HG02623 (cell line): ENCODE measurements at regions not wholly inside any gene's neighbourhood (a gene's known extent, or its start where the extent isn't known, plus 50 kb on each side); places are given as distances from the start of the nearest gene placed in this dataset.

Source experiments
- ATAC-seq: cut with Tn5 transposase; IDR thresholded peaks from one replicate; pipeline ENCODE4 v1.9.1; 2021; ENCODE audit warnings: moderate library complexity; ENCODE audit not compliant: unreplicated experiment

DNA sequence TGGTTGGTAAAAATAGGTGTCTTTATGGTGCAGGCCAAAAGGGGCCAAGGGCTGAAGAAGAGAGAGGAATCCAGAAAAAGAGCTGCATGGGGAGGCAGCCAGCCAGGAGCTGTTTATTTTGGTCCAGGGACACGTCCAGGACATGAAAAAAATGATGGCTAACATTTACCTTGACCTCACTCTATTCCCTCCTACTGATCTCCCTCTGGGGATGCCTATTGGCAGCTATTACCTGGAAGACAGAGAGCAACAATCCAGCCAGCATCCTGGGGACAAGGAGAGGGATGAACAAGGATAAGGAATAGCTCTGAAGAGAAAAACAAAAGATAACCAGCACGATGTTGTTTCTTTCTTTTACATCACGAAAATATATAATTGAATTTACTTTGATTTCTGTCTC is 1599.6 kb downstream of the SLITRK5 start:
- ATAC-seq, result no peak

DNA sequence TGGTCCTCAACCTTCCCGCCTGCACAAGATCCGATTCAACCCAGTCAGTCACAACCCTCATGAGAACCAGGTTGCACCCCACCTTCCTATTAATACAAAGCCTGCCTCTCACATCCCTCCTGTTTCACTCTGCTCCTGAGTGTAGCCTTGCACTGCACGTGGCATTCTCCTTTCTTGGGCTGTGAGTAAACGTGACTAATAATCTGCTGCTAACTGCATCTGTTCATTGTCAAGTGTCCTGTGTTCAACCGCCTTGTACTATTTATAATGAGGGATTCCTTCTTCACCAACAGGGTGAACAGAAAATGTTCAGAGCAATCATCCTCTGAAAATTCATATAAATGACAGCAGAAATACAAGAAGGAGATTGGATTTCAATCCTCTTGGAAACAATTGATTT is 1608.2 kb downstream of the SLITRK5 start:
- no peak for ATAC-seq

DNA sequence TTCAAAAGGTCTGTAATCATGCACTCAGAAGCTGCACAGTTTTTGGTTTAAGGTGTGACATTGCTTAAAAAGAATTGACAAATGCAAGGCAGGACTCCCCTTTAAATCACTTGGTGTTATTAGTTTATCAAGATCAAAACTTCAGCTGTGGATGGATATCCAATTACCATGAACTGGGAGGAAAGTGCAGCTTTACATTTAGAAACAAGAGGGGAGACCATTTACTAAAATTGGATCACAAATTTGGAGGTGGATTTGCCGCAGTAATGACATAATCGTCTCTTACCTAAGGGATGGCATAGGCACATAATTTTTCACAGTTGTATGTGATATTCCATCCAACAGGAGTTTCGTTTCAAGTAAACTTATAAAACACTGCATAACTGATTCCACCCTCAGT is 1610.2 kb downstream of the SLITRK5 start:
- no peak for ATAC-seq

DNA sequence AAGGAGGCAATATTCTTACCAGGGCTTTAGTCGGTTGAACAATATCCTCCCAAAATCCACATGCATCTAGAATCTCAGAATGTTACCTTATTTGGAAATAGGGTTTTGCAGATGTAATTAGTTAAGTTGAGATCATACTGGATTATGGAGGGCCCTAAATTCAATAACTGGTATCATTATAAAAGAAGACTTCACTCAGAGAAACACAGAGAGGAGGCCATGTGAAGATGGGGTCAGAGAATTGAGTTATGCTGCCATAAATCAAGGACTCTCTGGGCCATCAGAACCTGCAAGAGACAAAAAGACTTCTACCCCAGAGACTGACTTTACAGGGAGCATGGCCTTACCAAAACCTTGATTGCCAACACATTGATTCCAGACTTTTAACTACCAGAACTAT is 1611.1 kb downstream of the SLITRK5 start:
- no peak for ATAC-seq

DNA sequence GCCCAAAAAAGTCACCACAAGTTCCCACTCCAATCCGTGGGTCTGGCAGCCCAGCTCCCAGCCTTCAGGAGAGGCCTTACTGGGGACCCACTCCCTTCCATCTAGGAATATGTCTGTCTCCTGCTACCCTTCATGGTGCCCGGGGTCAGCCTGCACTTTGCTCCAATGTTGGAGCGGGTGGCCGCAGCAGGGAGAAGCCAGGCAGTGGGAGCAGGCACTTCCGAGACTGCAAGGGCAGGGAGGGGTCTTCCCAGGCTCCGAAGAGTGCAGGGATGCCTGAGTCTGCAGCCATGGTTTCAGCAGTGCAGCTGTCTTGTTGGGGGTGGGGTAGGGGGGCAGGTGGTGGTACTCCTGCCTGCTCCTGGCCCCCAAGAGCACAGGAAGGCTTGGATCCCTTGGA is 1616.2 kb downstream of the SLITRK5 start:
- no peak for ATAC-seq

DNA sequence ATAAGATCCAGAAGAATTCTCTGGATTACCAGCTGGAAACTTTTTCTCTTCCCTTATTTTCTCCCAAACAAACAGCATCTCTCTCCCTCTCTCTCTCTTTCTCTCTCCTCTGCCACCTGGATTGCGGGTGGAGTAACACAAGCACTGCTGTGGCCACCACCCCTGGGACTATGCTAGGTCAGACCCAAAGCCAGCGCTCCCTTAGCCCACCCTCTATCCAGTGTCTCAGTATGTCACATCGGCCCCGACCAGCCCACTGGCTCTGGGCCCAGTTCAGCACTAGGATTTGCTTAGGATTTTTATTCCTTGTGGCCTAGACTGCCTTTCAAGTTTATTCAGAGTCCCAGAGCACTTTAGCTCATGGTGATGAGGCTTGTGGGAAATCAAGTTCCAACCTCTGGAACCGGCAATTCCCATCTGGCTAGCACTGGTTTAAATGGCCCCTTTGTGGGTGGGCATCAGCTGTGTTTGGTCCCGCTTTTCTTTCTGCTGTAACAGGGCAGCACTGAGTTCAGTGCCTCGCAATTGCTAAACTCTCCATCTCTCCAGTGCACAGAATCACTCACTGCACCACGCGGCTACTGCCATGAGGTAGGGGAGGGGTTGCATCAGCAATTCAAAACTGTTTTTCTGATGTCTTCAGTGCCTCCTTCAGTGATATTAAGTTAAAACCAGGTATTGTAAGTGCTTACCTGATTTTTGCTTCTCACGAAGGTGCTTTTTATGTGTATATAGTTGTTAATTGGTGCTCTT is 1623.1 kb downstream of the SLITRK5 start:
- no peak for ATAC-seq

DNA sequence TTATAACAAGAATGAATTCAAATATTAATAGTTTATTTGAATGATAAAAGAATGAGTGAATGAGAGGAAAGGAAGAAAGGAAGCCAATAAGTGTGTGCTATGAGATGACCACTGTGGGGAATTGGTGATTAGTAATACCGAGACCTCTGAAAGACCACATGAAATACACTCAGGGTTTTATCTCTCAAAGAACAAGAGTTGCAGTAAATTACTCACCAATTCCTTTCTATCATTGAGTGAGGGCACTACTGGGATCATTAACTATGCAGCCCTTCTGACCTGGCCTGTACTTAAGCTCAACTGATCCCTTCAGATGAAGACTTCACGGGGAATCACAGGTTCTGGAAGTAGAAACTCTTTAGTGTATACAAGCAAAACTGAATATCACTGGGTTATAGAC is 1636.1 kb downstream of the SLITRK5 start:
- ATAC-seq, result no peak

DNA sequence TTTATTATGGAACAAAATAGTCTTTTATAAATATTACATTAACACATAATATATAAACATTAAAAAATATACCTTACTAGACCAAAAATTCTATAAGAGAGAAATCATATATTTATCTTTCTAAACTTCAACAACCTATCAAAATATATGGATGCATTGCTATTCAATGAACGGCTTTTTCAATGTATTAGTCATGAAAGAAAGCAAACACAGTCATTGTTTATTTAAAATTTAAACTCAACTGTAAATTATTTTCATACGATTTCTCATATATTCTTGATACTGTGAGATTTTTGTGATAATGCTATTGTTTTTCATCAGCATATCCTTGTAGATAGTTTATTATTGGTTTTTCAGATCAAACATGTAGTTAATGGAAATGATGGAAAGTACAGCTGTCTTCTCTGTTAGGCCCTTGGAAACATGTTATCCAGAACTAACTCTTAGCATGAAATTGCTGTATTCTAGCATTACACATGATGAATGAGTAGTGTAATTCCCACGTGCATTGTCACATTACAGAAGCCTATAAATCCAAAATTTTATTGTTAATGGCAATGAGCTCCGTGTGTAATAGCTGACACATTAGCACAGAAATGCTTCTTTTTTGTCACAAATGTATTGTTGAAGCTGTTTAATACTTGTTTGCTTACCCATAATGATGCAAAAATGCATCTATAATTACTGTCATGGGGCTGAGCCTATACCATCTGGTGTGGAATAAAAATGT is 1639.9 kb downstream of the SLITRK5 start:
- no peak for ATAC-seq

DNA sequence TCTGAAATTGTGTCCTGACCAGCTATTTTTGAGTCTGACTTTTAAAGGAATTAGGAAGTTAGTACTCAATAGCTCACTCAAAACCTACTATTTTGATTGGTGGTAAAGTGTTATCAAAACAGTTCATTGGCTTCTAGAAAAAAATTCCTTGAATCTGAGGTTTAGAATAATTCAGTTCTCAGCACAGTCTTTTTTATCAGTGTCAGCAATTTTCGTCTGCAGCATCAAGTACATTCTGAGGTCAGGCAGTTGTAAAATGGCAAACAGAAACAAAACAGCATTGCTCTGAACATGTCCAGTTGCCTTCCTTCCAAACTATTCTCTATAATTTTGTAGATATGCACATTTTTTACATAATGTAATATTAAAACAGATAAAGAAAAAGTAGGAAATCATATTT is 1644.1 kb downstream of the SLITRK5 start:
- no peak for ATAC-seq

DNA sequence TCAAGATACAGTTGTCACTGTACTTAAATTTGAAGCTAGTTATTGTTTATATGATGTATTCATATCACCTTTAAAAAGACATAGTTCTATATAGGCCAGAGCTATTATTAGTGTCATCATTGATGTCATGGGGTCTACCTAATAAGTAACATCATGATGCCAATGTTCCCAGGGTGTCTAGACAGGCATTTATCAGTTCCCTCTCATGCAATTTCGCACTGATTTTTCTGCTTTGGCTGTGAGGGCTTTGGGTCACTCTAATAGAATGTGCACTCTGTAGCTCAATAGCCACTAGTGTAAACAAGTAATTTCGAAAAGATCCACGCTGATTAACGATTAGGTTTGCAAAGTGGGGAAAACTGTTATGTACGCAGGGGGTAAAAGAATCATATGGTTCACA is 1651.3 kb downstream of the SLITRK5 start:
- ATAC-seq, result no peak

DNA sequence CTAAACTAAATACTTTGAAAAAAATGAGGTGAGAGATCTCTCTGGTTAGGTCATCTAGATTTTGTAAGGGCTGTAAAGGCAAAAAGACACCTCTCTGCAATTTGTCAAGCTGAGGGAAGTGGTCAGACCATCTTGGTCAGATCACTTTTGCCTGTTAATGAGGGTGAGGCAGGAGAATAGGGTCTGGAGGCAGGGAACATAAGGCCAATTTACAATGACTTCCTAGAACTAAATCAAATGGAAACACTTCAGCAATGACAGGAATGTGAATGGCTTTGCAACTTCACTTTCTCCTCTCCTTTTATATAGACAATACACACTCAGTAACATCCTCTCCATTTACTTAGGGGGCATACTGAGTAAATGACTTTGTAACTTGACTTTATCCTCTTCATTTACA is 1653.4 kb downstream of the SLITRK5 start:
- ATAC-seq, result no peak

DNA sequence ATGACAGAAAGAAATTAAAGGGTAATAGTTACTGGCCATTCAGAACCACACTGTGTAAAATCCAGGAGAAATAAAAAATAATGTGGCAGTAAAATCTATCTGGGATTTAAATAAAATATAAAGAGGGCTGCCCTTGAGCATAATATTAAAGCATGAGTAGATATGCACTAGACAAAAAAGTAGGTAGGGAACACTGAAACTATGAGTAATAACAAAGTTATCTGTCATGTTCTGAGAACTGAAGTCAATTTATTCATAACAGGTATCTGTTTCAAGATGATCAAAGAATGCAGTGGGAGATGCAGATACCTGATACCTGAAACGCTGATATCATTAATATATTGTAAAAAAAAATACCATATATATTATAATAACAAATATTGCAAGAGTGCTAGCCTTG is 1672.0 kb downstream of the SLITRK5 start:
- ATAC-seq, result no peak

DNA sequence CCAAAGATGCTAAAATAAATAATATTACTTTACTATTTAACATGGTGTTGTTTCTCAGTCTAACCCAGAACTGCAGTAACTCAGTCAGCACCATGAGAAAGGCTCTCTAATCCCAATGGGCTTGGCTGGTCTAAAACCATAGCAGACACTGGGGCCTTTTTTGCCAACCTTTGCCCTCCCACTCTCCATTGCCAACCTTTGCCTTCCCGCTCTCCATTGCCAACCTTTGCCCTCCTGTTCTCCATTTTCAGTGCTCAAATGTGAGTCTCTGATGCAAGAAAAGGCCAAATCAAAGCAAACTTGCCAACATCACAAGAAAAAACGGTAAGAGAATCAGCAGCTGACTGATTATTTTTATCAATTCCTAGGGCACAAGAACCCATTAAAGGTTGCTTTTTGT is 1681.2 kb downstream of the SLITRK5 start:
- no peak for ATAC-seq

DNA sequence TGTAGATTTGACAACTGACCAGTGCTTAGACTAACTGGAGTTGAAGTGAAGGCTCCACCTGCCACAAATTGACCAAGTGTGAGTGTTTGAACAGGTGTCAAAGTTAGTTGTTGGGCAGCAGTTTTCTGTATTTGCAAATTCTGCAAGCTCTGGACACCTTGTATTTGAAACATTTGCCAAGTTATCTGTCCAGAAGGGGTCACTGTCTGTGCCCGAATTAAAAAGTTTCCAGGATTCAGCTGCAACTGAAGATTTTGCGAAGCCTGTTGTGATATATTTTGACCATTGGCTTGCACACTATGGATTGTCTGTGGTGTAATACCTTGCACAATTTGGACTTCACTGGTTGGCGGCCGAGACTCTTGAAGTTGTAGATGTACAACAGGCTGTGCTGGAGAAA is 1690.7 kb downstream of the SLITRK5 start:
- ATAC-seq, result no peak

DNA sequence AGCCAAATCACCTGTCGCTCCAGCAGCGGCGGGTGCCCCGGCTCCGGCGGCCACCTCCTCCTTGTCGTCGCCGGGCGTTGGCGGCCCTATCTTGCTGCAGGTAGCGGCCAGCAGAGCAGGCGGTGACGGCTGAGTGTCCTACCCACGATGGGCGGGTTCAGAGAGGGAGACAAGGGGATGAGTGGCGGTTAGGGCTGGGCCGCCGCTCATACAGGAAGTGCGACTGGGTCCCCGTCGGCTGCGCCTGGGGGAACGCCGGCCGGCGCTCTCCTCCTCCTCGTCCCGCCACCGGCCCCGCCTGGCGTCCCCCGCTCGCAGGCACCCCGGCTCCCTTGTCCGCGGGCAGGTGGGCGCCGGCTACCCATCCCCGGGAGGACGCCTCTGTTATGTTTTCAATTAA is 1692.0 kb downstream of the SLITRK5 start:
- no peak for ATAC-seq

DNA sequence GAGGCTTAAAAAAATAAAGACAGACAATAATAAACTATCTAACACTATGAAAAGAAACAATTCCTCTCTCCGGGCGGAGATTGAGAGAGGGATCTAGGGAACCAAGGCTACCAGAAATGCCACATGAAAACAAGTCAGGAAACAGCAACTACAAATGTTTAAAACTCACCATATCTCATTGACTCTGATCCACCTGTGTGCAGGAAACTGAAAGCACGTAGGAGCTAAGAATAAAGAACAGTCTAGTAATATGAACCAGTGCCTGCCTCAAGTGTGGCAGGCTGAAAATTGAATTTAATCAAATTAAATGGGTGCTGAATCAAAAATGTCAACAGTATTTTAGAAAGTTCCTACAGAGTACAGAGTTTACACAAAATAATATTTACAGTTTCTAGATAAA is 1701.0 kb downstream of the SLITRK5 start:
- no peak for ATAC-seq

DNA sequence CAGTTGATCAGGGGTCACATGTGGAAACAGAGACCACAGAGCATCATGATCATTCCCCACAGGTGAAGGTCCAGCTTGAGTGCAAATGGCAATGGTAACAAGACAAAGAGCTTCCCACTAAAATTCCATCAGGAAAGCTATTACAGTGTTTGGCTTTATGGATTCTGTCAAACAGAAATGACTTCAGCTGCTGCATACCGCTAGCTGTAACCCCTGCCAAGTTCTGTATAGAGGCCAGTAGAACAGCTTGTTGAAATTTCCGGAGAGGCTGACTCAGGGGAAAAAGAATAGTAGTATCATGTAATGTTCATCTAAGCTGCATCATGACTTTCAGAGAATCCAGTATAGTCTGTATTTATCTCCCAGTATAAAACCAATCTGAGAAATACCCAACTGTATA is 1704.7 kb downstream of the SLITRK5 start:
- ATAC-seq, result no peak

DNA sequence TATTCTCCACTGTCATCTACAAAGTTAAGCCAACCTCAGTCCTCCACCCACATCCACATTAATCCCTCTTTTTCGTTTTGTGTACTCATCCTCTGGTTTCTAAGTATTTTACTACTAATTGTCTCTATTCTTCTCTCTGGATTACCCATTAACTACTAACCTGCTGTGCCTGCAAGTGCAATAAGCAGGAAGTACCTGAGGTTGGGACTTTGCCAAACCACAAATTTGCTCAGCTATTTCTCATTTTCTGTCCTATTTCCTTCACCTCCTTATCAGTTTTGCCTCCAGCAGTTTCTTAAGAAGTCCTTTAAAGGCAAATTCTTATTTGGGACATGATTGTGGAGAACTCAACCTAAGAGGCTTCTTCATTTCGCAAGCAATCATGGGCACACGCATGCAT is 1708.9 kb downstream of the SLITRK5 start:
- no peak for ATAC-seq

DNA sequence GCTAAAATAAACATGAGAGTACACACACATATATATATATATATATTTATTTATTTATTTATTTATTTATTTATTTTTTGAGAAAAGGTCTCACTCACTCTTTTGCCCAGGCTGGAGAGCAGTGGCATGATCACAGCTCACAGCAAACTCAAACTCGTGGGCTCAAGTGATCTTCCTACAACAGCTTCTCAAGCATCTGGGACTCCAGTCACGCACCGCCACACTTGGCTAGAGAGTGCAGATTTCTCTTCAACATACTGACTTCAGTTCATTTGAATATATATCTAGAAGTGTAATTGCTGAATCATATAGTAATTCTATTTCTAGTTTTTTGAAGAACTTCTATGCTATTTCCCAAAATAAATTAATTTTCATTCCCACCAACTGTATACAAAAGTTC is 1711.8 kb downstream of the SLITRK5 start:
- no peak for ATAC-seq

DNA sequence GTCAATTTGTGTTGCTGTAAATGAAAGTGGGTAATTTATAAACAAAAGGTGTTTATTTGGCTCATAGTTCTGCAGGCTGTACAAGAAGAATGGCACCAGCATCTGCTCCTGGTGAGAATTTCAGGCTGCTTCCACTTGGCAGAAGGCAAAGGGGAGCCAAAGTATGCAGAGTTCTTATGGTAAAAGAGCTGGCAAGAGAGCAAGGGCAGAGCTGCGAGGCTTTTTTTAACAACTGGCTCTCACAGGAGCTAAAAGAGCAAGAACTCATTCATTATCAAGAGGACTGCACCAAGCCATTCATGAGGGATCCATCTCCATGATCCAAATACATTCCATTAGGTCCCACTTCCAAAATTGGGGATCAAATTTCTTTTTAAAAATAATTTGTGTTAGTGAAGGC is 1712.7 kb downstream of the SLITRK5 start:
- ATAC-seq, result no peak

DNA sequence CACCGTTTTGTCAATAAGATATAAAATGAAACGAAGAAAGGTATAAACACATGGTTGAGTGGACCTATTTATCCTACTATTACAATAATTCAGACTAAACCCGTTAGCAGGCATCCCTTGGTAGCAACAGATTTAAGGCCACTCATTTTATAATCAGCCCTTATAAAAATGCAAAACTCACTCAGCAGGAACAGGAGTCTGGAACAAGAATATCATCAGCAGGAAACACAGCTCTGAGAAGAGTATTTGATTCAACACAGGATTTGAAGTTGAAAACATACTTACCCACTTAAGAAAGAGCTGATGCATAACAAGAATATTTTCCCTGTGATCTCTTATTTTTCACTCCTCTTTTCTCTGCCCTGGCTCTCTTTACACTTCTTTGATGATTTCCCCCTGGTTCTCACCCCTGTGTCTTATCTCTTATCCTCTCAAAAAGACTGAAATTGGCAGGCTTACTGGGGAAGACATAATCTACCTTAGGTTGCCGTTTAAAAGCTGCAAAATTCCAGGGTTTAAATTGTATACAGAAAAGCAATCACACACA is 1722.7 kb downstream of the SLITRK5 start:
- ATAC-seq, result no peak

DNA sequence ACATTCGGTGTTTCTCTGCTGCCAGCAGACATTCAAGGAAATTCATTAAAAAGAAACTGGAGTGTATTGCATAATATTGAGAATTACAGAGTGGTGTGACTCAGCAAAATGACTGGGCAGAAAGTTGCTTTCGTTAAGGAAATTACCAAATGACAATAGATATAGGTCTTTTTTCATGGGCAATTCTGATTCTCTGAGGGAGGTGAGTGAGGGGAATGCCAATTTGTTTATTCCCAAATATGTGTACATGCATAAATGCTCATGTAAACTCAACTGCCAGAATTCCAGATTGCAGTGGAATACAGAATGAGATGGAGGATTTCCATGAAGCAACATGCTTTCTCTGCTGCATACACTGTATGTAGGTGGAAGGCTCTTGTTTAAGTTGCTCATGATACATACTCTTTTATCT is 1730.1 kb downstream of the SLITRK5 start:
- ATAC-seq, result no peak
